HUES64 (cell line): ENCODE measurements at regions not wholly inside any gene's neighbourhood (a gene's known extent, or its start where the extent isn't known, plus 50 kb on each side); places are given as distances from the start of the nearest gene placed in this dataset.

Source experiments
- H3K27ac ChIP-seq: 2 replicates; pipeline ENCODE4 v1.7.0; 2013; ENCODE audit warnings: low read depth, low read length, inconsistent platforms
- H3K27me3 ChIP-seq: 2 replicates; pipeline ENCODE4 v1.6.1; 2013; ENCODE audit warnings: mild to moderate bottlenecking, low read length; ENCODE audit not compliant: insufficient read depth
- H3K36me3 ChIP-seq: 2 replicates; pipeline ENCODE4 v1.6.1; 2013; ENCODE audit warnings: mild to moderate bottlenecking, low read length; ENCODE audit not compliant: insufficient read depth
- H3K4me1 ChIP-seq: 2 replicates; pipeline ENCODE4 v1.6.1; 2013; ENCODE audit warnings: mild to moderate bottlenecking, low read length, moderate library complexity; ENCODE audit not compliant: insufficient read depth
- H3K4me3 ChIP-seq: 2 replicates; pipeline ENCODE4 v1.5.1; 2013; ENCODE audit warnings: mild to moderate bottlenecking, low read length, moderate library complexity
- H3K9ac ChIP-seq: 2 replicates; pipeline ENCODE4 v1.6.1; 2013; ENCODE audit warnings: mild to moderate bottlenecking, low read depth, low read length
- H3K9me3 ChIP-seq: 2 replicates; pipeline ENCODE4 v1.6.1; 2013; ENCODE audit warnings: low read depth, low read length; ENCODE audit not compliant: insufficient read depth
- WGBS: fragments of 150-250, 120-280 bp; methylation state at CpG from one replicate; pipeline ENCODE4 v1.1.7; 2013; ENCODE audit warnings: missing lambda C conversion rate; 5-methylcytosine and 5-hydroxymethylcytosine counted together

GRCh38 chr1:81573458-81573857, 227.3 kb upstream of the ADGRL2 start:
- no peak overlapping the region for H3K9ac ChIP-seq
- no peak overlapping the region for H3K27ac ChIP-seq
- WGBS: 79% methylated on average over 2 of the region's 2 CpGs
- peaks cover 27% of the 10 kb centered on the region for H3K4me1 ChIP-seq
- H3K9me3 ChIP-seq: no peaks in the 10 kb centered on the region
- no peak overlapping the region for H3K4me3 ChIP-seq
- H3K36me3 ChIP-seq: no peaks in the 10 kb centered on the region
- no peaks in the 10 kb centered on the region for H3K27me3 ChIP-seq

GRCh38 chr1:81571946-81572345, 228.8 kb upstream of the ADGRL2 start:
- Histone ChIP-seq H3K9ac (no peak overlapping the region), H3K36me3 (no peaks in the 10 kb centered on the region), H3K4me1 (peaks cover 21% of the 10 kb centered on the region), H3K27me3 (no peaks in the 10 kb centered on the region), H3K4me3 (no peak overlapping the region), H3K9me3 (no peaks in the 10 kb centered on the region), H3K27ac (no peak overlapping the region)
- WGBS: 84% methylated on average over 1 of the region's 1 CpG

- H3K36me3 ChIP-seq: no peaks in the 10 kb centered on the region
- H3K27me3 ChIP-seq: no peaks in the 10 kb centered on the region
- no peak overlapping the region for H3K4me3 ChIP-seq
- H3K4me1 ChIP-seq: peaks cover 19% of the 10 kb centered on the region
- H3K27ac ChIP-seq: no peak overlapping the region
- no peak overlapping the region for H3K9ac ChIP-seq
- WGBS: 93% methylated on average over 1 of the region's 1 CpG
- H3K9me3 ChIP-seq: no peaks in the 10 kb centered on the region
Observed at GRCh38 chr1:81569761-81570160, 231.0 kb upstream of the ADGRL2 start.

- 0 out of 2 replicates have a peak, but pooled peaks cover 3% of the 10 kb centered on the region for H3K4me1 ChIP-seq
- no peak overlapping the region for H3K9ac ChIP-seq
- no peaks in the 10 kb centered on the region for H3K27me3 ChIP-seq
- H3K36me3 ChIP-seq: no peaks in the 10 kb centered on the region
- no peak overlapping the region for H3K4me3 ChIP-seq
- no peaks in the 10 kb centered on the region; the same call in 1 of the 2 replicates for H3K9me3 ChIP-seq
- no peak overlapping the region for H3K27ac ChIP-seq
Observed at GRCh38 chr1:81563632-81564031, 237.1 kb upstream of the ADGRL2 start.

- 0 out of 2 replicates have a peak, but pooled peaks cover 3% of the 10 kb centered on the region for H3K4me1 ChIP-seq
Observed at GRCh38 chr1:81562934-81563333, 237.8 kb upstream of the ADGRL2 start.

GRCh38 chr1:81560629-81561028, 240.1 kb upstream of the ADGRL2 start:
- no peaks in the 10 kb centered on the region; the same call in 1 of the 2 replicates for H3K9me3 ChIP-seq
- H3K9ac ChIP-seq: no peak overlapping the region
- 89% methylated on average over 7 of the region's 7 CpGs for WGBS

More at GRCh38 chr1:81562934-81563333, 237.8 kb upstream of the ADGRL2 start:
- 93% methylated on average over 2 of the region's 3 CpGs for WGBS
- Histone ChIP-seq H3K27me3 (no peaks in the 10 kb centered on the region), H3K4me3 (no peak overlapping the region), H3K9me3 (no peaks in the 10 kb centered on the region; the same call in 1 of the 2 replicates), H3K9ac (no peak overlapping the region), H3K36me3 (no peaks in the 10 kb centered on the region), H3K27ac (no peak overlapping the region)

GRCh38 chr1:81559662-81560350, 240.9 kb upstream of the ADGRL2 start:
- no peaks in the 10 kb centered on the region for H3K36me3 ChIP-seq
- H3K4me3 ChIP-seq: no peak overlapping the region
- H3K4me1 ChIP-seq: peaks cover 10% of the 10 kb centered on the region; the same call in 1 of the 2 replicates
- H3K9me3 ChIP-seq: no peaks in the 10 kb centered on the region; the same call in 1 of the 2 replicates
- H3K27ac ChIP-seq: no peak overlapping the region
- WGBS: 60% methylated on average over 1 of the region's 1 CpG
- H3K9ac ChIP-seq: no peak overlapping the region
- no peaks in the 10 kb centered on the region for H3K27me3 ChIP-seq

More at GRCh38 chr1:81560629-81561028, 240.1 kb upstream of the ADGRL2 start:
- no peaks in the 10 kb centered on the region for H3K27me3 ChIP-seq
- no peaks in the 10 kb centered on the region for H3K36me3 ChIP-seq
- no peak overlapping the region for H3K4me3 ChIP-seq
- H3K4me1 ChIP-seq: peaks cover 7% of the 10 kb centered on the region; the same call in 1 of the 2 replicates
- no peak overlapping the region for H3K27ac ChIP-seq

GRCh38 chr1:81558291-81559076, 242.2 kb upstream of the ADGRL2 start:
- Histone ChIP-seq H3K4me1 (peaks cover 10% of the 10 kb centered on the region; the same call in 1 of the 2 replicates), H3K27ac (no peak overlapping the region), H3K9me3 (no peaks in the 10 kb centered on the region), H3K27me3 (no peaks in the 10 kb centered on the region), H3K9ac (no peak overlapping the region), H3K4me3 (no peak overlapping the region), H3K36me3 (no peaks in the 10 kb centered on the region)
- 96% methylated on average over 1 of the region's 1 CpG for WGBS

GRCh38 chr1:81556968-81557367, 243.8 kb upstream of the ADGRL2 start:
- H3K9ac ChIP-seq: no peak overlapping the region
- H3K27ac ChIP-seq: no peak overlapping the region
- no peak overlapping the region for H3K4me3 ChIP-seq
- peaks cover 14% of the 10 kb centered on the region for H3K4me1 ChIP-seq
- H3K27me3 ChIP-seq: no peaks in the 10 kb centered on the region
- no peaks in the 10 kb centered on the region for H3K9me3 ChIP-seq
- WGBS: 95% methylated on average over 11 of the region's 11 CpGs
- no peaks in the 10 kb centered on the region for H3K36me3 ChIP-seq

- Histone ChIP-seq H3K36me3 (no peaks in the 10 kb centered on the region), H3K27me3 (no peaks in the 10 kb centered on the region), H3K4me1 (peaks cover 33% of the 10 kb centered on the region), H3K9ac (no peak overlapping the region), H3K27ac (no peak overlapping the region), H3K4me3 (no peak overlapping the region), H3K9me3 (no peaks in the 10 kb centered on the region)
- 100% methylated on average over 1 of the region's 1 CpG for WGBS
Observed at GRCh38 chr1:81554534-81554933, 246.2 kb upstream of the ADGRL2 start.

GRCh38 chr1:81554108-81554507, 246.6 kb upstream of the ADGRL2 start:
- Histone ChIP-seq H3K27me3 (no peaks in the 10 kb centered on the region), H3K36me3 (no peaks in the 10 kb centered on the region), H3K9ac (no peak overlapping the region), H3K27ac (no peak overlapping the region), H3K4me3 (no peak overlapping the region), H3K4me1 (peaks cover 36% of the 10 kb centered on the region), H3K9me3 (no peaks in the 10 kb centered on the region)
- 93% methylated on average over 2 of the region's 2 CpGs for WGBS
